Sigmoid colon (tissue), 6 donors: ENCODE measurements at regions not wholly inside any gene's neighbourhood (a gene's known extent, or its start where the extent isn't known, plus 50 kb on each side); places are given as distances from the start of the nearest gene placed in this dataset.

Experiments
- DNase-seq: peaks from one replicate; pipeline ENCODE4 v3.0.0-alpha.2; 2019
- H3K27ac ChIP-seq, 4 donors: fragments of 200-600 bp; sonication (generic); one replicate each; pipeline ENCODE4 v1.5.1; 2016 to 2019; ENCODE audit warnings: mild to moderate bottlenecking in 1 of 4
- H3K27me3 ChIP-seq, 3 donors: fragments of 200-600 bp; sonication (generic); one replicate each; pipeline ENCODE4 v1.5.1; 2019; ENCODE audit warnings: mild to moderate bottlenecking in 1 of 3
- H3K36me3 ChIP-seq, 4 donors: fragments of 200-600 bp; sonication (generic); one replicate each; pipeline ENCODE4 v1.5.1; 2016 to 2019
- H3K4me1 ChIP-seq, 4 donors: fragments of 200-600 bp; sonication (generic); one replicate each; pipeline ENCODE4 v1.5.1; 2017 to 2019
- H3K4me3 ChIP-seq, 4 donors: fragments of 200-600 bp; sonication (generic); one replicate each; pipeline ENCODE4 v1.5.1; 2017 to 2019; ENCODE audit warnings: mild to moderate bottlenecking in 2 of 4, moderate library complexity in 1 of 4
- H3K9me3 ChIP-seq, 4 donors: fragments of 200-600 bp in 3 of 4; sonication (generic) in 3 of 4; one replicate each; pipeline versions ENCODE4 v1.5.1 to v1.6.1; 2013 to 2019
- EP300 ChIP-seq, 4 donors: sonication (generic); formaldehyde crosslinking; IDR thresholded peaks; one replicate each; pipeline ENCODE4 v1.6.1; 2017; ENCODE audit warnings: antibody characterized with exemption in 4 of 4
- POLR2A ChIP-seq, 2 donors: fragments of 450-650 bp; IDR thresholded peaks; one replicate each; pipeline ENCODE4 v1.6.1; 2016; ENCODE audit warnings: antibody characterized with exemption in 2 of 2, mild to moderate bottlenecking in 2 of 2, moderate library complexity in 2 of 2
- POLR2AphosphoS5 ChIP-seq, 4 donors: sonication (generic); formaldehyde crosslinking; IDR thresholded peaks; one replicate each; pipeline ENCODE4 v1.6.1; 2017; ENCODE audit warnings: antibody characterized with exemption in 4 of 4
- WGBS, 2 donors: extraction: QIAGEN DNeasy Blood & Tissue Kit; methylation state at CpG; one replicate each; pipeline ENCODE4 v1.1.7; 2013; 5-methylcytosine and 5-hydroxymethylcytosine counted together
- intact Hi-C: fragments of 100-400 bp; cut with DNase I; formaldehyde crosslinking; loops from one replicate; pipeline ENCODE4 v1.15.1; 2023
- TF ChIP-seq, protein P1 (sequence below), 4 experiments: fragments of 450-650 bp in 3 of 4; fragments of 200-600 bp in 1 of 4; IDR thresholded peaks; one replicate each; pipeline ENCODE4 v1.5.1; 2016 to 2019; ENCODE audit warnings: antibody characterized with exemption in 4 of 4, mild to moderate bottlenecking in 3 of 4, moderate library complexity in 2 of 4
- donor health status: healthy with polysubstance abuse.
- donor health status: healthy.

DNA sequence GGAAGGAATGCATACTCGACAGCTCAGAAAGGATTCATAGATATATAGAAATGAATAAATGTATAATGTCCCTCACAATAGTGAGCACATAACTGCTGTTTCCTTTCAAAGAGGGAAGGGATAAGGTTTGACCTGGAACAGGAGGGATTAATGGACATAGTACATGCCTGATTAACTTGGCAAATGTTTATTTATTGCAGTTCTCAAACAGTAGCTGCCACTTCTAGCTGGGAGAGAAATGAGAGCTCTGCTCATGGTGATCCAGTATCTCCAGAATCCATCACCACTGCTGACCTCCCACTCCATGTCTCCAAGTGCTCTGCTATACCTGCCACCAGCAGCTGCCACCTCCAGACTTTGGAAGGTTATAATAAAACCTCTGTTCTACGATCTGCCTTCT lies 108.1 kb downstream of the LRIG3 start:
- H3K27me3 ChIP-seq: no peaks in the 10 kb centered on the region
- H3K36me3 ChIP-seq: no peaks in the 10 kb centered on the region
- DNase-seq: no peak
- TF ChIP-seq, protein P1, sequence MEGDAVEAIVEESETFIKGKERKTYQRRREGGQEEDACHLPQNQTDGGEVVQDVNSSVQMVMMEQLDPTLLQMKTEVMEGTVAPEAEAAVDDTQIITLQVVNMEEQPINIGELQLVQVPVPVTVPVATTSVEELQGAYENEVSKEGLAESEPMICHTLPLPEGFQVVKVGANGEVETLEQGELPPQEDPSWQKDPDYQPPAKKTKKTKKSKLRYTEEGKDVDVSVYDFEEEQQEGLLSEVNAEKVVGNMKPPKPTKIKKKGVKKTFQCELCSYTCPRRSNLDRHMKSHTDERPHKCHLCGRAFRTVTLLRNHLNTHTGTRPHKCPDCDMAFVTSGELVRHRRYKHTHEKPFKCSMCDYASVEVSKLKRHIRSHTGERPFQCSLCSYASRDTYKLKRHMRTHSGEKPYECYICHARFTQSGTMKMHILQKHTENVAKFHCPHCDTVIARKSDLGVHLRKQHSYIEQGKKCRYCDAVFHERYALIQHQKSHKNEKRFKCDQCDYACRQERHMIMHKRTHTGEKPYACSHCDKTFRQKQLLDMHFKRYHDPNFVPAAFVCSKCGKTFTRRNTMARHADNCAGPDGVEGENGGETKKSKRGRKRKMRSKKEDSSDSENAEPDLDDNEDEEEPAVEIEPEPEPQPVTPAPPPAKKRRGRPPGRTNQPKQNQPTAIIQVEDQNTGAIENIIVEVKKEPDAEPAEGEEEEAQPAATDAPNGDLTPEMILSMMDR (IDR thresholded peaks at IDR 0.05): no peak
- no peak for TF ChIP-seq POLR2AphosphoS5 (IDR thresholded peaks at IDR 0.05)
- intact Hi-C loops: no loop called here
- no peak overlapping the region for H3K4me3 ChIP-seq
- WGBS, 2 donors: 67 to 73% methylated on average over 2 of the region's 2 CpGs
- no peak overlapping the region for H3K27ac ChIP-seq
- peaks cover 0 to 16% (median 7%) of the 10 kb centered on the region in 4 donors for H3K4me1 ChIP-seq
- H3K9me3 ChIP-seq: no peaks in the 10 kb centered on the region

- TF ChIP-seq POLR2A (IDR thresholded peaks at IDR 0.05) (no peak), POLR2AphosphoS5 (IDR thresholded peaks at IDR 0.05) (no peak), EP300 (IDR thresholded peaks at IDR 0.05) (no peak)
- TF ChIP-seq, protein P1 (IDR thresholded peaks at IDR 0.05): no peak
- intact Hi-C loops: no loop called here
Measured at GRCh38 chr12:58814036-58814435, 106.3 kb downstream of the LRIG3 start.

GRCh38 chr12:58815235-58815634 lies 105.1 kb downstream of the LRIG3 start:
- Histone ChIP-seq H3K4me1 (peaks cover 0 to 28% (median 12%) of the 10 kb centered on the region in 4 donors), H3K4me3 (no peak overlapping the region), H3K27ac (no peak overlapping the region), H3K9me3 (no peaks in the 10 kb centered on the region), H3K36me3 (no peaks in the 10 kb centered on the region), H3K27me3 (no peaks in the 10 kb centered on the region)
- intact Hi-C loops: no loop called here
- TF ChIP-seq, protein P1 (IDR thresholded peaks at IDR 0.05): no peak
- no peak for TF ChIP-seq EP300 (IDR thresholded peaks at IDR 0.05)
- no peak for TF ChIP-seq POLR2AphosphoS5 (IDR thresholded peaks at IDR 0.05)
- no peak for TF ChIP-seq POLR2A (IDR thresholded peaks at IDR 0.05)
- 56 to 81% methylated on average over 3 of the region's 3 CpGs for WGBS, 2 donors
- no peak for DNase-seq

More at GRCh38 chr12:58814036-58814435, 106.3 kb downstream of the LRIG3 start:
- no peaks in the 10 kb centered on the region for H3K27me3 ChIP-seq
- H3K9me3 ChIP-seq: no peaks in the 10 kb centered on the region
- no peak for DNase-seq
- peaks cover 0 to 16% (median 7%) of the 10 kb centered on the region in 4 donors for H3K4me1 ChIP-seq
- H3K36me3 ChIP-seq: no peaks in the 10 kb centered on the region
- WGBS, 2 donors: 76 to 84% methylated on average over 1 of the region's 1 CpG
- no peak overlapping the region for H3K4me3 ChIP-seq
- H3K27ac ChIP-seq: no peak overlapping the region

DNA sequence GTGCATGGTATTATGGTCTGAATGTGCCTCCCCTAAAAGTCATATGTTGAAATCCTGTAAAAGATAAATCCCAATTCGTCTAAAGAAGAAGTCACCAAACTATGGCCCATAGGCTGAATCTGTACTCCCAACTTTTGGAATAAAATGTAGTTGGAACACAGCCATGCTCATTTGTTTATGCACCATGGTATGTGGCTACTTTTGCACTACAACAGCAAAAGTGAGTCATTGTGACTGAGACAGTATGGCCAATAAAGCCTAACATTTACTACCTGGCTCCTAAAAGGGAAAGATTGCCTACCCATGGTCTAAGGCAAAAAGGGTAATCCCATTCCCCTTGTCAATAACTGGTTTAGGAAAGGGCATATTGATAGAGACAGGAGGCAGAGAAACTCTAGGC lies 101.8 kb downstream of the LRIG3 start:
- peaks cover 0 to 22% (median 8%) of the 10 kb centered on the region in 4 donors for H3K4me1 ChIP-seq
- no peak for TF ChIP-seq EP300 (IDR thresholded peaks at IDR 0.05)
- TF ChIP-seq, protein P1 (IDR thresholded peaks at IDR 0.05): no peak
- no peak for TF ChIP-seq POLR2A (IDR thresholded peaks at IDR 0.05)
- no peak for TF ChIP-seq POLR2AphosphoS5 (IDR thresholded peaks at IDR 0.05)
- WGBS, 2 donors: 85 to 89% methylated on average over 1 of the region's 1 CpG
- no peaks in the 10 kb centered on the region for H3K9me3 ChIP-seq
- no peaks in the 10 kb centered on the region for H3K36me3 ChIP-seq
- no peaks in the 10 kb centered on the region for H3K27me3 ChIP-seq
- H3K27ac ChIP-seq: no peak overlapping the region
- intact Hi-C loops: no loop called here
- no peak overlapping the region for H3K4me3 ChIP-seq
- DNase-seq: no peak

DNA sequence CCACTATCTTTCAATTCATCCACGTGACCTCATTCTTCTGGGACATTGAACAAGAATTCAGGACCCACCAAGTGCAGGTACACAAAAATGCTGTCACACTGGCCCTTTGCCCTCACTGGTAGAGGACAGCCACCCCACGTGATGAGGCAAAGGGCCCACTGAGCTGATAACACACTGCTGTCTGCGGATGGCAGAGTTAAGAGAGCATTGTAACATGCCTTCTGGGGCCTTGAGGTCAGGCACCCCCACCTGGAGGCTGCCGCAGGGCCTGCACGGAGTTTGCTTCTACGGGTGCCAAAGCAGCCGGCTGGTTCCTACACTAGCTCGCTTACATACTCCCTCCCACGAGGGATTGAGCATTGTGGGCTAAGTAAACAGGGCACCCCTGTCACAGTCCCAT lies 101.0 kb downstream of the LRIG3 start:
- no peaks in the 10 kb centered on the region for H3K27me3 ChIP-seq
- no peaks in the 10 kb centered on the region for H3K36me3 ChIP-seq
- peak overlapping the region in 2 of 4 donors; percentile 41 to 66 for H3K27ac ChIP-seq
- H3K4me3 ChIP-seq: no peak overlapping the region
- intact Hi-C loops: no loop called here
- no peak for TF ChIP-seq EP300 (IDR thresholded peaks at IDR 0.05)
- TF ChIP-seq, protein P1 (IDR thresholded peaks at IDR 0.05): no peak
- TF ChIP-seq POLR2AphosphoS5 (IDR thresholded peaks at IDR 0.05): no peak
- TF ChIP-seq POLR2A (IDR thresholded peaks at IDR 0.05): no peak
- peaks cover 0 to 14% (median 5%) of the 10 kb centered on the region in 4 donors for H3K4me1 ChIP-seq
- no peak for DNase-seq
- WGBS, 2 donors: 90 to 95% methylated on average over 9 of the region's 9 CpGs
- H3K9me3 ChIP-seq: no peaks in the 10 kb centered on the region
